Testis (tissue), 2 donors: ENCODE measurements at regions not wholly inside any gene's neighbourhood (a gene's known extent, or its start where the extent isn't known, plus 50 kb on each side); places are given as distances from the start of the nearest gene placed in this dataset.

Experiments used
- DNase-seq: peaks from one replicate; pipeline ENCODE4 v3.0.0-alpha.2; 2019
- H3K27ac ChIP-seq, 2 donors: fragments of 200-600 bp; sonication (generic); one replicate each; pipeline ENCODE4 v1.5.1; 2019
- H3K27me3 ChIP-seq: fragments of 200-600 bp; sonication (generic); one replicate; pipeline ENCODE4 v1.5.1; 2019
- H3K36me3 ChIP-seq: fragments of 200-600 bp; sonication (generic); one replicate; pipeline ENCODE4 v1.5.1; 2017; ENCODE audit warnings: low read depth; ENCODE audit errors: missing control alignments
- H3K4me1 ChIP-seq: fragments of 200-600 bp; sonication (generic); one replicate; pipeline ENCODE4 v1.5.1; 2019
- H3K4me3 ChIP-seq, 2 donors: fragments of 200-600 bp; sonication (generic); one replicate each; pipeline ENCODE4 v1.5.1; 2017 to 2019
- H3K9me3 ChIP-seq: fragments of 200-600 bp; sonication (generic); one replicate; pipeline ENCODE4 v1.5.1; 2017
- CTCF ChIP-seq, 3 experiments: fragments of 450-650 bp in 2 of 3; fragments of 200-600 bp in 1 of 3; sonication (generic) in 1 of 3; IDR thresholded peaks; one replicate each; pipeline ENCODE4 v1.5.1; 2016 to 2019; ENCODE audit warnings: antibody characterized with exemption in 3 of 3, mild to moderate bottlenecking in 2 of 3, moderate library complexity in 1 of 3
- POLR2A ChIP-seq: fragments of 450-650 bp; IDR thresholded peaks from one replicate; pipeline ENCODE4 v1.6.1; 2017; ENCODE audit warnings: antibody characterized with exemption, mild to moderate bottlenecking, moderate library complexity
- WGBS, 2 donors: methylation state at CpG; one replicate each; pipeline ENCODE4 v1.1.5; 2018; 5-methylcytosine and 5-hydroxymethylcytosine counted together
- intact Hi-C: fragments of 100-400 bp; cut with DNase I; formaldehyde crosslinking; loops from one replicate; pipeline ENCODE4 v1.15.1; 2023; ENCODE audit warnings: low total_unique reads

- no peaks in the 10 kb centered on the region for H3K27me3 ChIP-seq
- no peak overlapping the region for H3K4me3 ChIP-seq
- H3K9me3 ChIP-seq, result no peaks in the 10 kb centered on the region
- H3K4me1 ChIP-seq, result no peaks in the 10 kb centered on the region
- TF ChIP-seq CTCF (IDR thresholded peaks at IDR 0.05) (no peak), POLR2A (no peak)
- H3K27ac ChIP-seq, result no peak overlapping the region
- intact Hi-C loops, result no loop called here
- no peak for DNase-seq
- no peaks in the 10 kb centered on the region for H3K36me3 ChIP-seq
These were observed 131.8 kb upstream of the WDR11 start for GRCh38 chr10:120719333-120719732.

- TF ChIP-seq POLR2A (no peak), CTCF (IDR thresholded peaks at IDR 0.05) (no peak)
- intact Hi-C loops, result no loop called here
- no peak for DNase-seq
- H3K9me3 ChIP-seq, result no peaks in the 10 kb centered on the region
- no peaks in the 10 kb centered on the region for H3K36me3 ChIP-seq
- WGBS, 2 donors, result 41 to 50% methylated on average over 2 of the region's 2 CpGs
- no peaks in the 10 kb centered on the region for H3K27me3 ChIP-seq
- no peak overlapping the region for H3K4me3 ChIP-seq
- no peaks in the 10 kb centered on the region for H3K4me1 ChIP-seq
- no peak overlapping the region for H3K27ac ChIP-seq
These were observed 124.2 kb upstream of the WDR11 start for GRCh38 chr10:120727001-120727400.

GRCh38 chr10:120729547-120729946, 121.6 kb upstream of the WDR11 start:
- TF ChIP-seq POLR2A (no peak), CTCF (IDR thresholded peaks at IDR 0.05) (no peak)
- no peaks in the 10 kb centered on the region for H3K4me1 ChIP-seq
- H3K36me3 ChIP-seq, result no peaks in the 10 kb centered on the region
- no peaks in the 10 kb centered on the region for H3K27me3 ChIP-seq
- H3K9me3 ChIP-seq, result no peaks in the 10 kb centered on the region
- no peak for DNase-seq
- H3K4me3 ChIP-seq, result no peak overlapping the region
- intact Hi-C loops, result no loop called here
- WGBS, 2 donors, result 35 to 57% methylated on average over 1 of the region's 1 CpG
- H3K27ac ChIP-seq, result no peak overlapping the region

- intact Hi-C loops, result no loop called here
- Histone ChIP-seq H3K36me3 (no peaks in the 10 kb centered on the region), H3K9me3 (no peaks in the 10 kb centered on the region), H3K4me3 (no peak overlapping the region), H3K4me1 (peaks cover 4% of the 10 kb centered on the region), H3K27me3 (no peaks in the 10 kb centered on the region), H3K27ac (no peak overlapping the region)
- 89 to 93% methylated on average over 1 of the region's 1 CpG for WGBS, 2 donors
- no peak for DNase-seq
- no peak for TF ChIP-seq POLR2A
- TF ChIP-seq CTCF (IDR thresholded peaks at IDR 0.05), result no peak
These were observed 119.1 kb upstream of the WDR11 start for GRCh38 chr10:120732067-120732466.

GRCh38 chr10:120732643-120733313, 118.4 kb upstream of the WDR11 start:
- TF ChIP-seq CTCF (IDR thresholded peaks at IDR 0.05) (no peak), POLR2A (no peak)
- no peaks in the 10 kb centered on the region for H3K36me3 ChIP-seq
- no peak for DNase-seq
- H3K4me3 ChIP-seq, result no peak overlapping the region
- no peaks in the 10 kb centered on the region for H3K9me3 ChIP-seq
- H3K4me1 ChIP-seq, result peaks cover 4% of the 10 kb centered on the region
- 88 to 93% methylated on average over 4 of the region's 4 CpGs for WGBS, 2 donors
- H3K27me3 ChIP-seq, result no peaks in the 10 kb centered on the region
- intact Hi-C loops, result no loop called here
- H3K27ac ChIP-seq, result no peak overlapping the region
